ENCODE measurements at regions not wholly inside any gene's neighbourhood (a gene's known extent, or its start where the extent isn't known, plus 50 kb on each side); places are given as distances from the start of the nearest gene placed in this dataset.

DNA sequence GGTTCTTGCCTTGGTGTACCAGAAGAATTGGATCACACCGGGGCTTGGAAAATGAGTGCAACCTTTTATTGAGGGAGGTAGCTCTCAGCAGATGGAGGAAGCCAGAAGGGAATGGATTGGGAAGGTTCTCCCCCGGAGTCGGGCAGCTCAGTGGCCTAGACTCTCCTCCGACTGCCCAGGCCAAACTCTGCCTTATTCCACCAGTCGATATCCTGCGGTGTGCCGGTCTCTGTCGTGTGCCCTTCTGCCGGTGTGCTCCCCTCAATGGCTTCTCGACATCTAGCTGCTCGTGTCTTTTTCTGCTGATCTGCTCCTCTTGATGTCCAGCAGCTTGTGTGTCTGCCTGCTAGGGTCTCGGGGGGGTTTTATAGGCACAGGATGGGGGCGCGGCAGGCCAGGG is 87.4 kb upstream of the CCL21 start:
- TF ChIP-seq, protein P1, sequence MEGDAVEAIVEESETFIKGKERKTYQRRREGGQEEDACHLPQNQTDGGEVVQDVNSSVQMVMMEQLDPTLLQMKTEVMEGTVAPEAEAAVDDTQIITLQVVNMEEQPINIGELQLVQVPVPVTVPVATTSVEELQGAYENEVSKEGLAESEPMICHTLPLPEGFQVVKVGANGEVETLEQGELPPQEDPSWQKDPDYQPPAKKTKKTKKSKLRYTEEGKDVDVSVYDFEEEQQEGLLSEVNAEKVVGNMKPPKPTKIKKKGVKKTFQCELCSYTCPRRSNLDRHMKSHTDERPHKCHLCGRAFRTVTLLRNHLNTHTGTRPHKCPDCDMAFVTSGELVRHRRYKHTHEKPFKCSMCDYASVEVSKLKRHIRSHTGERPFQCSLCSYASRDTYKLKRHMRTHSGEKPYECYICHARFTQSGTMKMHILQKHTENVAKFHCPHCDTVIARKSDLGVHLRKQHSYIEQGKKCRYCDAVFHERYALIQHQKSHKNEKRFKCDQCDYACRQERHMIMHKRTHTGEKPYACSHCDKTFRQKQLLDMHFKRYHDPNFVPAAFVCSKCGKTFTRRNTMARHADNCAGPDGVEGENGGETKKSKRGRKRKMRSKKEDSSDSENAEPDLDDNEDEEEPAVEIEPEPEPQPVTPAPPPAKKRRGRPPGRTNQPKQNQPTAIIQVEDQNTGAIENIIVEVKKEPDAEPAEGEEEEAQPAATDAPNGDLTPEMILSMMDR (IDR thresholded peaks at IDR 0.05): no peak
- DNase-seq (ENCODE audit: low spot score): no peak
- no peak overlapping the region for H3K4me3 ChIP-seq
- no peak overlapping the region for H3K27ac ChIP-seq

DNA sequence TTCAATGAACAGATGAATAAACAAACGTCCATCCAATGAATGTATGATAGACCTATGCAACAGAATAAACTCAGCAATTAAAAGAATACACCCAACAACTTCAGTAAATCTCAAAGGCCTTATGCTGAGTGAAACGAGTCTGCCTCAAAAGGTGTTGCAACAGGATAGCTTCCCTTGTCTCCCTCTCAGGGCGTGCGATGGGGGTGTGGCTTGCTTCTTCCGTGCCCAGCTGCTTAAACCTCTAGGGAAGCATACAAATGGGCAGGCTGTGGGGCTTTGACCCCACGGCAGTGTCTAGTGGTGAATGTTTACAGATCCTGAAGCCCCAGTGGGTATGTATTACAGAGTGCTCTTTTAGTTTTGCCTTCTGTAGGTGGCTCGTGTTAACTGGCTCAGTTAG is 87.0 kb upstream of the CCL21 start:
- H3K4me3 ChIP-seq: no peak overlapping the region
- H3K27ac ChIP-seq: no peak overlapping the region

DNA sequence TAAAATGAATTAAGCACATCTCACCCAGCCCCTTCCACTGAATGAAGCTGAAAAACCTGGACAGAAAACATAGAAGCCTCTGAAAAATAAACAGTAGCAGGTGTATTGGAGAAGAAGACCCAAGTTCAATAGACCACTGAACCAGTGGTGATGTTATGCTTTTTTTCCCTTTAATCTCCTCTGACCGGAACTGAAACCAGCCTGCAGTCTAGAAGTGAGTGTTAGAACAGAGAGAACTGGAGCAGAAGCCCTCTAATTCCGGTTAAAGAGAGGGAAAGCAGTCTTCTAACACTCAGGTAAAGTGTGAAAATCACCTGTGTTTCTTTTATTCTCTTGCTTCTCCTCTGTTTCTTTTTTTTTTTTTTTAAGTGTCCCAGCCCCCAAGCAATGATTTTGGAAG is 83.5 kb upstream of the CCL21 start:
- H3K27ac ChIP-seq: no peak overlapping the region
- TF ChIP-seq, protein P1 (IDR thresholded peaks at IDR 0.05): no peak
- no peak for DNase-seq (ENCODE audit: low spot score)
- no peak overlapping the region for H3K4me3 ChIP-seq

More for the DNA sequence above, 87.0 kb upstream of the CCL21 start:
- TF ChIP-seq, protein P1 (IDR thresholded peaks at IDR 0.05): no peak
- no peak for DNase-seq (ENCODE audit: low spot score)

DNA sequence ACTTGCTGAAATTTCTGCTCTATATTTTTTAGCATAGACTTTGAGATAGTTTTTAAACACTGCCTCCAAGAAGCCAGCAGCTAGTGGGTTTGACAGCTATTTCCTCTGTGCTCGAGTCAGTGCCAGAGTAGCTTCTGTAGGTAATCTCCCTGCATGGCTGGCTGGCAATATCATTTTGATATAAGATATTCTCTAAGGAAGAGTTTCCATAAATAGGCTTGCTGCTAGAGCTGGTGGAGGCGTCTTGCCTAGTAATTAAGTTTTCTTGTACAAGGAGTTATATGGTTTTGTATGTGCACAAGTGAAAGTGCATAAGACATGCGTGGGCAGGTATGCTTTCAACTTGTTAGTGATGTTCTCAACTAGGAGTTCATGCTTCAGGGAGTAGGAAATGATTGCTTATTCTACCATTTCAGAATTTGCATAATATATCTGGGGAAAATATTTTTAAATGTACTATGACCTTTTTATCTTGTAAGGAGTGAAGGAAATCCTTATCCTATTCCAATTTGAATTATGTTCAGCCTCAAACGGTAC is 74.1 kb upstream of the CCL21 start:
- DNase-seq (ENCODE audit: low spot score): no peak
- Histone ChIP-seq H3K27ac (no peak overlapping the region), H3K4me3 (no peak overlapping the region)
- TF ChIP-seq, protein P1 (IDR thresholded peaks at IDR 0.05): no peak

DNA sequence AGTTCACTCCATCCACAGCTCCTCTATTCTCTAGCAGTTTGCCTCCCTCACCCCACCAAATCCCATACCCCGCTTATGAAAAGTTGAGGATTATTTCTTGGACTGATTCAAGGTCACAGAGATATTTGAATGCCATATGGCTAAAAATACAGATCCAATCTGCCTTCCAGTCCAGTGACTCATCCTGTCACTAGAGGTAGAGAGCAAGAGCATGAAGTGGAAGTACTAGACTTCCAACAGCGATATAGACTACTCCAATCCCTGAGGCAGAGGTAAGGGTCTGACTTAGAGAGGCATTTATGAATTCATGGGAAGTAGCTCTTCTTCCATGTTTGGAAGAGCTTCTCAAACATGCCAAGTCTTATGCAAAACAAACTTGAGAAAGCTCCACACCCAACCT is 72.4 kb upstream of the CCL21 start:
- no peak for DNase-seq (ENCODE audit: low spot score)
- TF ChIP-seq, protein P1 (IDR thresholded peaks at IDR 0.05): no peak
- H3K4me3 ChIP-seq: no peak overlapping the region
- no peak overlapping the region for H3K27ac ChIP-seq

DNA sequence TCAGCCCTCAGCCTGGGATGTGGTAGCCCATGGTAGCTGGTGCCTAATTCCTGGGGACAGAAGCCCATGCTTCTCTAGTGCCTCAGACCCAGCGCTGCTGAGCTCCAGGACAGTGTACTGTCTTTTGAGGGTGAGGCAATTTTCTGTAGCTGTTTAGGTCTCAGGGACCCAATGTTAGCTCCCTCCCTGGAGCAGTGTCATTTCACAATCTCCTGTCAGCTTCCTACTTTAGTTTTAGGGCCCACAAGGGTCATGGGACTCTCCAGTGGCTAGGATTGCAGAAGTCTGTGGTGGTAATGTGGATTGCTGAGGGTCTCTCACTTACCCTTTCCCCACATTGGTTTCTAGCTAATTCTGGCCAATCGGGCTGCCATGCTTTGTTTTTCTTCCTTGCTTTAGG is 67.7 kb upstream of the CCL21 start:
- TF ChIP-seq, protein P1 (IDR thresholded peaks at IDR 0.05): no peak
- H3K4me3 ChIP-seq: no peak overlapping the region
- no peak overlapping the region for H3K27ac ChIP-seq
- no peak for DNase-seq (ENCODE audit: low spot score)

DNA sequence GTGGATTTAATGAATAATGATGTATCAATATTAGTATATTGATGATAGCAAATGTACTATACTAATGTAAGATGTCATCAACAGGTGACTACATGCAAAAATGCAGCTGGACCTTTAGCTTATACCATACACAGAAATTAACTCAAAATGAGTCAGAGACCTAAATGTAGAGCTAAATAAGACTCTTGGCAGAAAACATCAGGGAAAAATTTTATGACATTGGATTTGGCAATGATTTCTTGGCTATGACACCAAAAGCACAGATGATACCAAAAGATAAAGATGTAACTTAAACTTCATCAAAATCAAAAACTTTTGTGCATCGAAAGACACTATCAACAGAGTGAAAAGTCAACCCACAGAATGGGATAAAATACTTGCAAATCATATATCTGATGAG is 64.0 kb upstream of the CCL21 start:
- H3K27ac ChIP-seq: no peak overlapping the region

More for the DNA sequence above, 64.0 kb upstream of the CCL21 start:
- DNase-seq (ENCODE audit: low spot score): no peak
- H3K4me3 ChIP-seq: no peak overlapping the region
- TF ChIP-seq, protein P1 (IDR thresholded peaks at IDR 0.05): no peak
